ENCODE measurements at regions not wholly inside any gene's neighbourhood (a gene's known extent, or its start where the extent isn't known, plus 50 kb on each side); places are given as distances from the start of the nearest gene placed in this dataset.

GRCh38 chr2:81282151-81282769, 977.7 kb upstream of the LRRTM1 start:
- no peaks in the 10 kb centered on the region for H3K9me3 ChIP-seq (replicated peaks; ENCODE audit: control insufficient read depth, insufficient read depth, low read length)
- no peak for DNase-seq (ENCODE audit: low read depth, low spot score)
- in situ Hi-C loops (cut with MboI) (no loop called here), intact Hi-C loops (cut with micrococcal nuclease; ENCODE audit: unreplicated experiment) (no loop called here)
- no peak for FAIRE-seq
- no peaks in the 10 kb centered on the region for H4K20me1 ChIP-seq (ENCODE audit: control insufficient read depth, insufficient read depth)
- no peak overlapping the region for H3K27ac ChIP-seq (ENCODE audit: control insufficient read depth, insufficient read depth)
- POLR2A ChIA-PET, result no interaction called here
- H3K9ac ChIP-seq (ENCODE audit: control insufficient read depth, insufficient read depth, low read length), result no peak overlapping the region
- RAD21 ChIA-PET (ENCODE audit: unreplicated experiment), result no interaction called here
- no peak overlapping the region for H3K4me2 ChIP-seq (ENCODE audit: control insufficient read depth, insufficient read depth)
- 2% methylated on average over 2 of the region's 2 CpGs for WGBS (ENCODE audit: insufficient coverage, insufficient replicate concordance, low lambda C conversion rate, missing lambda C conversion rate)
- H2AFZ ChIP-seq (ENCODE audit: control insufficient read depth, low read depth, low read length), result no peak overlapping the region
- SMC1A ChIA-PET (ENCODE audit: uncharacterized antibody, unreplicated experiment), result interaction anchor here (0.6 to 0.9 kb wide), 2 partner anchors 750 to 1739 kb away, joined by 3 read pairs; no protein-coding TSS in a partner anchor
- H3K4me1 ChIP-seq (ENCODE audit: control insufficient read depth, insufficient read depth, low read length), result no peaks in the 10 kb centered on the region
- no peaks in the 10 kb centered on the region for H3K79me2 ChIP-seq (ENCODE audit: control insufficient read depth, insufficient read depth, low read length)
- ATAC-seq, result no peak
- CTCF ChIA-PET, result no interaction called here
- H3K4me3 ChIP-seq, result no peak overlapping the region
- no peaks in the 10 kb centered on the region for H3K36me3 ChIP-seq (ENCODE audit: control insufficient read depth in 2 of 2, insufficient read depth in 2 of 2, low read length in 1 of 2)
- BruUV-seq (replicated peaks), result no TSS peak
- no peaks in the 10 kb centered on the region for H3K27me3 ChIP-seq (replicated peaks in 1 of 2; ENCODE audit: control insufficient read depth in 2 of 2, insufficient read depth in 2 of 2, low read length in 1 of 2)
- TF ChIP-seq E2F8 (IDR thresholded peaks at IDR 0.05; ENCODE audit: low read depth, partially characterized antibody) (no peak), CBFB (IDR thresholded peaks at IDR 0.05; ENCODE audit: low read depth) (no peak), ATF2 (IDR thresholded peaks at IDR 0.05; ENCODE audit: low read length) (no peak), NRF1 (conservative IDR thresholded peaks at IDR 0.05; ENCODE audit: low read depth, low read length) (no peak), SUZ12 (IDR thresholded peaks at IDR 0.05; ENCODE audit: unreplicated experiment) (no peak), PRDM15 (CRISPR knock-in tag; IDR thresholded peaks at IDR 0.05) (no peak), POU2F2 (IDR thresholded peaks at IDR 0.05; ENCODE audit: borderline replicate concordance, low read depth, low read length) (no peak), EGR1 (IDR thresholded peaks at IDR 0.05; ENCODE audit: borderline replicate concordance in 1 of 2, low read depth in 2 of 2, low read length in 2 of 2) (no peak), GATAD2B (conservative IDR thresholded peaks at IDR 0.05; ENCODE audit: low read depth) (no peak), DPF2 (IDR thresholded peaks at IDR 0.05) (no peak), ZNF207 (IDR thresholded peaks at IDR 0.05; ENCODE audit: borderline replicate concordance) (no peak), MEF2B (IDR thresholded peaks at IDR 0.05; ENCODE audit: partially characterized antibody, poor library complexity, severe bottlenecking) (no peak), SPI1 (IDR thresholded peaks at IDR 0.05; ENCODE audit: borderline replicate concordance, insufficient read depth, low read depth, low read length) (no peak), TCF3 (IDR thresholded peaks at IDR 0.05; ENCODE audit: borderline replicate concordance, insufficient read depth, low read depth, low read length) (no peak)
